ENCODE measurements at regions not wholly inside any gene's neighbourhood (a gene's known extent, or its start where the extent isn't known, plus 50 kb on each side); places are given as distances from the start of the nearest gene placed in this dataset.

DNA sequence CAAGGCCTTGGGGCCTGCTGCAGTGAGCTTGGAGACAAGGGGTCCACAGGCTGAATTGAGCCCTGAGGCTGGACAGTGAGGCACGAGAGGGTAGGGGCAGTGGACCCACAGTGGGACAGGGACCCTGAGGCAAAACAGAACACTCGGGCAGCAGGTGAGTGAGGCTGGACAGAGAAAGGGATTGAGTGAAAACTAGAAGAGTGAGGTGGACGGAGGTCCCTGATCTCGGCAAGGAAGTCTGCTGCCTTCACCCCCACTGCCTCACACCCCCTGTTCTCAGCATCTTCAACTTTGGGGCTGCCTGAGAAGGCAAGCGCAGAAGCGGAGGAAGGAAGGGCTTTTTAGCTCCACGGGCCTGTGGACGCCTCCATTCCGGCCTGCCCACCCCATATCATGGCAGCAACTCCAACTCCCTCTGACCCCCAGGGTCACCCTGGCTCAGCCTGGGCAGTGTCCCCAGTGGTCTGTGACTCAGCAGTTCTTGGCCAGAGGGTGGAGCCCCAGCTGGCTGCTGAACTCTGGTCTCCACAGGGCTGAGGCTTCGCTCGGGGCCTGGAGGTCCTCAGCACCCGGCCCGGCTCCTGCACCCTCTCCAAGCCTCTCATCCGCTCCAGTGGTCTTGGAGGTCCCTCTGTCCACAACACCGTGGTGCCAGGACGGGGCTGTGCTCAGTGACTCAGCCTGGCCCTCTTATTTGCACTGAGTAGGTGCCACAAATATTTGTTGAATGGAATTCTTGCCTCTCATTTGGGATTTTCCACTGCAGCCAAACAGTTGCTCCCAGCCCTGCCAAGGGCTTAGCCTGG is 60.0 kb upstream of the EPS8L3 start (continued):
- TF ChIP-seq SOX6 (IDR thresholded peaks at IDR 0.05) (no peak), SOX6 (CRISPR knock-in tag; IDR thresholded peaks at IDR 0.05) (peak; percentile 60), EZH2 (conservative IDR thresholded peaks at IDR 0.05; ENCODE audit: low read depth, low read length) (no peak), KLF6 (CRISPR knock-in tag; IDR thresholded peaks at IDR 0.05) (0 out of 2 replicates have a peak, but pooled peaks have one; percentile 52), KMT2B (CRISPR knock-in tag; IDR thresholded peaks at IDR 0.05) (0 out of 2 replicates have a peak, but pooled peaks have one; percentile 26), POGZ (CRISPR knock-in tag; IDR thresholded peaks at IDR 0.05) (peak; percentile 56), ZNF615 (CRISPR knock-in tag; IDR thresholded peaks at IDR 0.05; ENCODE audit: borderline replicate concordance) (no peak), KDM2A (CRISPR knock-in tag; IDR thresholded peaks at IDR 0.05; ENCODE audit: borderline replicate concordance, low read depth) (peak; percentile 48; the same call in 1 of the 2 replicates), ZNF207 (IDR thresholded peaks at IDR 0.05; ENCODE audit: borderline replicate concordance) (no peak), NR2F2 (IDR thresholded peaks at IDR 0.05; ENCODE audit: borderline replicate concordance, low read depth) (peak; percentile 69; the same call in 1 of the 2 replicates), ZNF501 (CRISPR knock-in tag; IDR thresholded peaks at IDR 0.05) (peak; percentile 85), ARNT2 (CRISPR knock-in tag; IDR thresholded peaks at IDR 0.05; ENCODE audit: low read depth) (no peak), ESRRA (CRISPR knock-in tag; IDR thresholded peaks at IDR 0.05; ENCODE audit: low read depth) (peak; percentile 70), SIN3B (IDR thresholded peaks at IDR 0.05; ENCODE audit: low read length) (no peak), U2AF1 (optimal IDR thresholded peaks at IDR 0.05; ENCODE audit: low read depth, low read length) (peak; percentile 55)
- TF ChIP-seq, protein P1, sequence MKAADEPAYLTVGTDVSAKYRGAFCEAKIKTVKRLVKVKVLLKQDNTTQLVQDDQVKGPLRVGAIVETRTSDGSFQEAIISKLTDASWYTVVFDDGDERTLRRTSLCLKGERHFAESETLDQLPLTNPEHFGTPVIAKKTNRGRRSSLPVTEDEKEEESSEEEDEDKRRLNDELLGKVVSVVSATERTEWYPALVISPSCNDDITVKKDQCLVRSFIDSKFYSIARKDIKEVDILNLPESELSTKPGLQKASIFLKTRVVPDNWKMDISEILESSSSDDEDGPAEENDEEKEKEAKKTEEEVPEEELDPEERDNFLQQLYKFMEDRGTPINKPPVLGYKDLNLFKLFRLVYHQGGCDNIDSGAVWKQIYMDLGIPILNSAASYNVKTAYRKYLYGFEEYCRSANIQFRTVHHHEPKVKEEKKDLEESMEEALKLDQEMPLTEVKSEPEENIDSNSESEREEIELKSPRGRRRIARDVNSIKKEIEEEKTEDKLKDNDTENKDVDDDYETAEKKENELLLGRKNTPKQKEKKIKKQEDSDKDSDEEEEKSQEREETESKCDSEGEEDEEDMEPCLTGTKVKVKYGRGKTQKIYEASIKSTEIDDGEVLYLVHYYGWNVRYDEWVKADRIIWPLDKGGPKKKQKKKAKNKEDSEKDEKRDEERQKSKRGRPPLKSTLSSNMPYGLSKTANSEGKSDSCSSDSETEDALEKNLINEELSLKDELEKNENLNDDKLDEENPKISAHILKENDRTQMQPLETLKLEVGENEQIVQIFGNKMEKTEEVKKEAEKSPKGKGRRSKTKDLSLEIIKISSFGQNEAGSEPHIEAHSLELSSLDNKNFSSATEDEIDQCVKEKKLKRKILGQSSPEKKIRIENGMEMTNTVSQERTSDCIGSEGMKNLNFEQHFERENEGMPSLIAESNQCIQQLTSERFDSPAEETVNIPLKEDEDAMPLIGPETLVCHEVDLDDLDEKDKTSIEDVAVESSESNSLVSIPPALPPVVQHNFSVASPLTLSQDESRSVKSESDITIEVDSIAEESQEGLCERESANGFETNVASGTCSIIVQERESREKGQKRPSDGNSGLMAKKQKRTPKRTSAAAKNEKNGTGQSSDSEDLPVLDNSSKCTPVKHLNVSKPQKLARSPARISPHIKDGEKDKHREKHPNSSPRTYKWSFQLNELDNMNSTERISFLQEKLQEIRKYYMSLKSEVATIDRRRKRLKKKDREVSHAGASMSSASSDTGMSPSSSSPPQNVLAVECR (CRISPR knock-in tag; IDR thresholded peaks at IDR 0.05; ENCODE audit: borderline replicate concordance), result peak; percentile 55; the same call in 1 of the 2 replicates
- TF ChIP-seq, protein P2, sequence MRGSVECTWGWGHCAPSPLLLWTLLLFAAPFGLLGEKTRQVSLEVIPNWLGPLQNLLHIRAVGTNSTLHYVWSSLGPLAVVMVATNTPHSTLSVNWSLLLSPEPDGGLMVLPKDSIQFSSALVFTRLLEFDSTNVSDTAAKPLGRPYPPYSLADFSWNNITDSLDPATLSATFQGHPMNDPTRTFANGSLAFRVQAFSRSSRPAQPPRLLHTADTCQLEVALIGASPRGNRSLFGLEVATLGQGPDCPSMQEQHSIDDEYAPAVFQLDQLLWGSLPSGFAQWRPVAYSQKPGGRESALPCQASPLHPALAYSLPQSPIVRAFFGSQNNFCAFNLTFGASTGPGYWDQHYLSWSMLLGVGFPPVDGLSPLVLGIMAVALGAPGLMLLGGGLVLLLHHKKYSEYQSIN (CRISPR knock-in tag; IDR thresholded peaks at IDR 0.05; ENCODE audit: borderline replicate concordance), result no peak
- TF ChIP-seq, protein P3, sequence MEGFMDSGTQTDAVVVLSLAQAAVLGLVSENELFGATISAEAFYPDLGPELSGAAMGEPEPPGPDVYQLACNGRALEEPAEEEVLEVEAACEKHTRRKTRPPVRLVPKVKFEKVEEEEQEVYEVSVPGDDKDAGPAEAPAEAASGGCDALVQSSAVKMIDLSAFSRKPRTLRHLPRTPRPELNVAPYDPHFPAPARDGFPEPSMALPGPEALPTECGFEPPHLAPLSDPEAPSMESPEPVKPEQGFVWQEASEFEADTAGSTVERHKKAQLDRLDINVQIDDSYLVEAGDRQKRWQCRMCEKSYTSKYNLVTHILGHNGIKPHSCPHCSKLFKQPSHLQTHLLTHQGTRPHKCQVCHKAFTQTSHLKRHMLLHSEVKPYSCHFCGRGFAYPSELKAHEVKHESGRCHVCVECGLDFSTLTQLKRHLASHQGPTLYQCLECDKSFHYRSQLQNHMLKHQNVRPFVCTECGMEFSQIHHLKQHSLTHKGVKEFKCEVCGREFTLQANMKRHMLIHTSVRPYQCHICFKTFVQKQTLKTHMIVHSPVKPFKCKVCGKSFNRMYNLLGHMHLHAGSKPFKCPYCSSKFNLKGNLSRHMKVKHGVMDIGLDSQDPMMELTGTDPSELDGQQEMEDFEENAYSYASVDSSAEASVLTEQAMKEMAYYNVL (CRISPR knock-in tag; IDR thresholded peaks at IDR 0.05; ENCODE audit: borderline replicate concordance), result peak; percentile 27; the same call in 1 of the 2 replicates
- TF ChIP-seq, protein P4, sequence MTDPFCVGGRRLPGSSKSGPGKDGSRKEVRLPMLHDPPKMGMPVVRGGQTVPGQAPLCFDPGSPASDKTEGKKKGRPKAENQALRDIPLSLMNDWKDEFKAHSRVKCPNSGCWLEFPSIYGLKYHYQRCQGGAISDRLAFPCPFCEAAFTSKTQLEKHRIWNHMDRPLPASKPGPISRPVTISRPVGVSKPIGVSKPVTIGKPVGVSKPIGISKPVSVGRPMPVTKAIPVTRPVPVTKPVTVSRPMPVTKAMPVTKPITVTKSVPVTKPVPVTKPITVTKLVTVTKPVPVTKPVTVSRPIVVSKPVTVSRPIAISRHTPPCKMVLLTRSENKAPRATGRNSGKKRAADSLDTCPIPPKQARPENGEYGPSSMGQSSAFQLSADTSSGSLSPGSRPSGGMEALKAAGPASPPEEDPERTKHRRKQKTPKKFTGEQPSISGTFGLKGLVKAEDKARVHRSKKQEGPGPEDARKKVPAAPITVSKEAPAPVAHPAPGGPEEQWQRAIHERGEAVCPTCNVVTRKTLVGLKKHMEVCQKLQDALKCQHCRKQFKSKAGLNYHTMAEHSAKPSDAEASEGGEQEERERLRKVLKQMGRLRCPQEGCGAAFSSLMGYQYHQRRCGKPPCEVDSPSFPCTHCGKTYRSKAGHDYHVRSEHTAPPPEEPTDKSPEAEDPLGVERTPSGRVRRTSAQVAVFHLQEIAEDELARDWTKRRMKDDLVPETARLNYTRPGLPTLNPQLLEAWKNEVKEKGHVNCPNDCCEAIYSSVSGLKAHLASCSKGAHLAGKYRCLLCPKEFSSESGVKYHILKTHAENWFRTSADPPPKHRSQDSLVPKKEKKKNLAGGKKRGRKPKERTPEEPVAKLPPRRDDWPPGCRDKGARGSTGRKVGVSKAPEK (CRISPR knock-in tag; IDR thresholded peaks at IDR 0.05; ENCODE audit: borderline replicate concordance), result peak; percentile 53; the same call in 1 of the 2 replicates
